ENCODE measurements at regions not wholly inside any gene's neighbourhood (a gene's known extent, or its start where the extent isn't known, plus 50 kb on each side); places are given as distances from the start of the nearest gene placed in this dataset.

DNA sequence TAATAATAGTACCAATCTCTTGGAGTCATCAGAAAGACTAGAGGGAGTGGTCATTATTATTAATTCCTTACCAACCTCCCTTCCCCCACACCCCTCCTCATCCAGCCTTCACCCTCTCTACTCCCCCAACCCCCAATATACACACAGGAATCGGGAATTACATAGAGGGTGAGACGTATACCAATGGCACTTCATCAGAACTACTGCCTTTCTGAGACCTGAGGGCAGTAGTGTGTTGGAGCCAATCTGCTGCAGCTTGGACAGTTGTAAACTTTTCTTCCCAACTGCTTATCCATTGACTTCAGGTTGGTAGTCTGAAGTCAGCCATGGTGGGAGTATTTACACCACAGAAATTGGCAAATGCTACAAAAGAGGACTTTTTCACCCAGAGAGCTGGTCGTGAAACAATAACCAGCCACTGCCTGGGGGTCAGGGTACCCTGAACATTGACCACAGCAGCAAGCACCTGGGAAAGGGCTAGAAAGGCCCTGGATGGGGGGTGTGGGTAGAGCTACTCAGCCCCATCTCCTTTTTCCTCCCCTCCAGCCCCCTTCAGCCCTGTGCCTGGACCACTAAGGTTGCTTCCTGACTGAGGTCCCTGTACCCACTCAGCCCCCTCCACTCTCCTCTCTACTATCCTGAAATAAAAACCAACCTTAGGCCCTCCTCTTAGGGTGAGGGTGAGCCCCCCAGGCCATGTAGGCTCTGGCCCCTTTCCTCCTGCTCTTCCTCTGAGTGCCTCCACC lies 161.5 kb downstream of the MRPL14 start:
- DNase-seq = no peak

DNA sequence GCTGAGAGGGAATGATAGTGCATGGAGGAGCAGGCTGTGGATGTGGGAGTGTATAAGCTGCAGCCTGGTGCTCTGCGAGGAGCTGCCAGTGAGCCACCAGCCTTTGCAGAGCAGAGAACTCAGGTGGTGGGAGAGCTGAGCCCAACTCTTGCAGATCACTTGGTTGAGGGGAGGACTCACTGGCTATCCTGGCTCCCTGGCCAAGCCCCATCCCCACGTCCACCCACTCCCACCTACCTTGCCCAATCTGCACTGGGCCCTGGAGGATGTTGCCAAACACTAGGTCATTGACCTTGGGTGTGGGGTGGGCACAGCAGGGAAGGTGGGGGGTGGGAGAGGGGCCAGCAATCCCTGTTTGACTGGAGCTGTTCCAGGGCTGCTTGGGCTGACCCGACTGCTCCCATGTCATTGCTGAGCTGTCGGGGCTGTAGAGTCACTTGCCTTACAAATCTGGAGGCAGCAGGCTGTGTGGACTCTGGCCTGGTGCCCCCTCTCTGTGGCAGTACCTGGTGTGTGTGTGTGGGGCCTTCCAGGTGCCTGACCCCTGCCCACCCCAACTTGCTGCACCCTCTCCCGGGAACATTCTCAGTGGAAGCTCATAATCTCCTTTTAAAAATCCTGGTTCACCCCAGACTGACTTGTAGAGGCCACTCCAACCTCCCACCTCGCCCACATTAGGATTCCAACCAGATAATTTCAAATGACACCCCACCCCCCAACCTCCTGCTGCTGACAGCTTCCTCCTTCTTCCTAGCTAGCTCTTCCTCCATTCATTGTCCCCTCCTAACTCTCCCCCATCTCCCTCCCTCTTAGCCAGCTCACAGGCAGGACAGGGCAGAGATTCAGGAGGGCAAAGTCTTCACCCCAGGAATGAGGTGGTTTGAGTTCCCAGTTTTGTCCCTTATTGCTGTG lies 162.3 kb downstream of the MRPL14 start:
- no peak for DNase-seq

DNA sequence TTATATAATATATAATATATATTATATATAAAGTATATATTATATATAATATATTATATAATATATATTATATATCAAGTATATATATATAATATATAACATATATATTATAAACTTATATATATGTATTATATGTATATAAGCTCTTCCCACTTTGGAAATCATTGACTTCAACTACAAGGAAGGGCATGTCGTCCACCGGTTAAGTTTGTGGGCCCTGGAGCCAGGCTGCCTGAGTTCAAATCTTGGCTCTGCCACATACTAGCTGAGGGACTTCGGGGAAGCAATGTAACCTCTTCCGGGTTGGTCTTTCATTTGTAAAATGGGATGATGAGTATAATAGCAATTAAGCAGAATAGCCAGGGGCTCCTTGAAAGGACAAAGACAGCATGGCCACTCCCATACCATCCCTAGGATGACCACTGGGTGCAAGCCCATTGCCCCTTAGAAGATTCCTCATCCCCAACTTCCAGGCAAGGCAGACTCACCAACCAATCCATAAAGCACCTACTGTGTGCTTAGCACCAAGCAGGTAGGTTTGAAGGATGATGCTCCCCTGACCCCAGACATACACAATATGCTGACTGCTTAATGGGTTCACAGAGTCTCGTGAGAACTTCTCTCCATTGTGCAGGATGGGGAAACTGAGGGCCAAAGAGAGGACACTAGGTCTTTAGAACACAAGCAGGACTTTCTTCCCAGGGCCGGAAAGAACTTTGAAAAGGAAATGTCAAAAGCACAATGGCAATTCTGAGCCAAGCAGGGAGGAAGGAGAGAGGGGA lies 163.2 kb downstream of the MRPL14 start:
- no peak for DNase-seq

DNA sequence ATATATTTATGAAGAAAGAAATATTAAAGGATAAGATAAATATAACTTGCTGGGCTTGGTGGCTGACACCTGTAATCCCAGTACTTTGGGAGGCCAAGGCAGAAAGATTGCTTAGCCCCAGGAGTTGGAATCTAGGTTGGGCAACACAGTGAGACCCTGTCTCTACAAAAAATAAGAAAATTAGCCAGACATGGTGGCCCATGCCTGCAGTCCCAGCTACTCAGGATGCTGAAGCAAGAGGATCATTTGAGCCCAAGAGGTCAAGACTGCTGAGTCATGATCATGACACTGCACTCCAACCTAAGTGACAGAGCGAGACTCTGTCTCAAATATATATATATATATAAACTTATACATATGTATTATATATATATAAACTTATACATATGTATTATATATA lies 164.0 kb downstream of the MRPL14 start:
- DNase-seq = no peak

DNA sequence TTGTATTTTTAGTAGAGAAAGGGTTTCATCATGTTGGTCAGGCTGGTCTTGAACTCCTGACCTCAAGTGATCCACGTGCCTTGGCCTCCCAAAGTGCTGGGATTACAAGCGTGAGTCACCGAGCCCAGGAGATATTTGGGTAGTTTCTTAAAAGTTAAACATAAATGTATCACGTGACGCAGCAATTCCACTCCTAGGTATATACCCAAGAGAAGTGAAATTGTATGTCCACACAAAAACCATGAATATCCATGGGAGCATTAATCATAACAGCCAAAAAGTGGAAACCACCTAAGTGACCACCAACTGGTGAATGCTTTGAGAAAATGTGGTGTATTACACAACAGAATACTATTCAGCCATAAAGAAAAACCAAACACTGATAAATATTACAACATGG lies 164.8 kb downstream of the MRPL14 start:
- DNase-seq = no peak

DNA sequence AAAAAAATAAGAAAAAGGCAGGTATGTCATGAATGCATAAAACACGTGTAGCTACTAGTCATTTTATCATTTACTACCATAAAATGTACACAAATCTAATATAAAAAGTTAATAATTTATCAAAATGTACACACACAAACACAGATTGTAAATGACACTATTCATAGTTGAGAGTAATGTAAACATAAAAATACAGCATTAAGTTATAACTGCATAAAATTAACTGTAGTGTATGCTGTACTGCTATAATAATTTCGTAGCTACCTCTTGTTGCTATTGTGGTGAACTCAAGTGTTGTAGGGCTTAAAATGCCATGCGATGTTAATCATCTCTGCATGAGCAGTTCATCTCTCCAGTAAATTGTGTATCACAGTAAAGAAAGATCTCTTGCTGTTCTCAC lies 170.0 kb downstream of the MRPL14 start:
- no peak for DNase-seq

DNA sequence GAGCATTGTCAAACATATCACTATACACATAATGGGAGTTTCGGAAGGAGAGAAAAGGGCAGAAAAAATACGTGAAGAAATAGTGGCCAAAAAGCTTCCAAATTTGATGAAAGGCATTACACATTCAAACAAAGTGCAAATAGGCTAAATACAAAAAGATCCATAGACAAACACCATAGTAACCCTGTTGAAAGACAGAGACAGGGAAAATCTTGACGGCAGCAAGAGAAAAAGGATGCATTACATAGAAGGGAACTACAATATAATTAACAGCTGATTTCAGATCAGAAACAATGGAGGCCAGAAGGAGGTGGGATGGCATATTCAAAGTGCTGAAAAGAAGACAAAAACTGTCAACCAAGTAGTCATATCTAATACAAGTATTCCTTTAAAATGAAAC lies 170.8 kb downstream of the MRPL14 start:
- DNase-seq = no peak

DNA sequence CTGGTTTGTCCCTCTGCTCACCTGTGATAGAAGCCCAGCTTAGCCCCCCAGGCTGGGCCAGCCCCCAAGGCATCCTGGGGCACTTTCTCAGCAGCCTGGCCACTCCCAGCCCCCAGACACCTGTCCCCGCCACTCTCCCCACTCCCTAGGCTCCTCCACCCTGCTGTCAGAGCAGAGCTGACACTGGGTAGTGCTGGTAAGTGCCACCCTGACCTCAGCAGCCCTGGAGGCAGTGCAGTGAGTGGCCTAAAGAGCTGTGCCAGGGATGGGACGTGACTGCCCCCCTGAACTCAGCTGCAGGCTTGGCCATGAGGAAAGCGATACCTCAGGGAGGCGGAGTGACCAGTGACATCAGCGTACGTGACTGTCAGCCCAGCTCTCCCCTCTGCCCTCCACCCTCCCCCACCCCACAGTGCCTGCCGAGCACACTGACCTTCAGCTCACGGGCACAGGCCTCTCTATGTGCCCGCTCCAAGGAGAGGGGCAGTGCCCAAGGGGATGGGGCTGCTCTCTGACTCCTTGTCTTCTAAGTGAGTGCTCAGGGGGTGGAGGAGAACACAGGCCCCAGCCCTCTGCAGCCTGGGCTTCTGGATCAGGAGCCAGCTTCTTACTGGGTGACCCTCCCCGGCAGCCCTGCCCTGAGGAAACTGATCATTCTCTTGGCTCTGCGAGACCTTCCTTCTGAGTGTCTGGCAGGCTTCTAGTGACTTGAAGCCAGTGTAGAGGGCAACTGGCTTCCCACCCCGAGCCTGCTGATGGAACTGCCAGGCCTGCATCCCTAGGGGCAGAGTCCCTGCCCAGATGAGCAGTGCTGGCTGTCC lies 172.7 kb downstream of the MRPL14 start:
- no peak for DNase-seq

DNA sequence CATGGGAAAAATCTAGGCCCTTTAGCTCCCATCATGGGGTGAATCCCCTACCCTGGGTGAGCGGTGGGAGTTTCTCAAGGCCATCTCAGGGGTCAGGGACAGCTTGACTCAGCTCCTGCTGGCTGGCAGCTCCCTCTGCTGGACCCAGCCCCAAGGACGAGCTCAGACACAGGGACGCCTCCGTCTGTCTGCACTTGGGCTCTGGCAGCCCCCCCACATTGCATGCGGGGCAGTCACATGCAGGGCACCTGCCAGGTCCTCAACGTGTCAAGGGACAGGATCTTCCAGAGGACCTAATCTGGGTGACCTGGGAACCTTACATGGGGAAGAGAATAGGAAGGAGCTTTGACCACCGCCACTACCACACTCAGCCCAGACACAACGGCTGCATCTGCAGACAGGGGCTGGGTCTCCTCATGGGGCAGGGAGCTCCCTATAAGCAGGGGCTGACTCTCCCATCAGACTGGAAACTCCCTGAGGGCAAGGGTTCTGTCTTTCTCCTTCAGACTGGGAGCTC lies 173.4 kb downstream of the MRPL14 start:
- DNase-seq = no peak

DNA sequence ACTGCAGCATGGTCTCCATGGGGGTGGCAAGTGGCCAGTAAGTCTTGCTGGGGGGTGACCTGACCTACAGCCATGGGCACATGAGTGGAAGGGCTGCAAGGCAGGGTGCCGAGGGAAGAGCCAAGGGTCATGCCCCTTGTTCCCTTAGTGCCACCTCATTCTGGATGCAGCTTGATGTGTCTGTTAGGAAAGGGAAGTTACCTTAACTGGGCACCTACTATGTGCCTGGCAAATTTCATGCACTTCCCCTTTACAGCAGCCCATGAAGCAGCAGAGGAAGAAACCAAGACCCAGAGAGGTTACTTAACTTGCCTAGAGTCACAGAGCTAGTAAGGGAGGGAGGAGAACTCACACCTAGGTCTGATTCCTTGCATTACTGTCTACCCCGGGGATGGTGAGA lies 174.0 kb downstream of the MRPL14 start:
- DNase-seq = no peak

DNA sequence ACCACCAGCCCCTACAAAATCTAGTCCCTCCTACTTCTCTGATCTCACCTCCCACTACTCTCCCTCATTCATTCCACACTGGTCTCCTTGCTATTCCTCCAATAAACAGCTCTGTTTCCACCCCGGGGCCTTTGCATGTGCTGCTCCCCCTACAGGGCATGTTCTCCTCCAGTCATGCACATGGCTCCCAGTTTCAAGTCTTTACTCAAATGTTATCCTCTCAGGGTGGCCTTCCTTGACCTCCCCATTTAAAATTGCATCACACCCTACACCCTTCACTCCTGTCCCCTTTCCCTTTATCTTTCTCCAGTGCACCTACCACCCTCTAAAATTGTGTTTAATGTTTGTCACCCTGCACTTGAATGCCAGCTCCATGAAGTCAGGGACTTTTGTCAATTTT lies 174.5 kb downstream of the MRPL14 start:
- no peak for DNase-seq

DNA sequence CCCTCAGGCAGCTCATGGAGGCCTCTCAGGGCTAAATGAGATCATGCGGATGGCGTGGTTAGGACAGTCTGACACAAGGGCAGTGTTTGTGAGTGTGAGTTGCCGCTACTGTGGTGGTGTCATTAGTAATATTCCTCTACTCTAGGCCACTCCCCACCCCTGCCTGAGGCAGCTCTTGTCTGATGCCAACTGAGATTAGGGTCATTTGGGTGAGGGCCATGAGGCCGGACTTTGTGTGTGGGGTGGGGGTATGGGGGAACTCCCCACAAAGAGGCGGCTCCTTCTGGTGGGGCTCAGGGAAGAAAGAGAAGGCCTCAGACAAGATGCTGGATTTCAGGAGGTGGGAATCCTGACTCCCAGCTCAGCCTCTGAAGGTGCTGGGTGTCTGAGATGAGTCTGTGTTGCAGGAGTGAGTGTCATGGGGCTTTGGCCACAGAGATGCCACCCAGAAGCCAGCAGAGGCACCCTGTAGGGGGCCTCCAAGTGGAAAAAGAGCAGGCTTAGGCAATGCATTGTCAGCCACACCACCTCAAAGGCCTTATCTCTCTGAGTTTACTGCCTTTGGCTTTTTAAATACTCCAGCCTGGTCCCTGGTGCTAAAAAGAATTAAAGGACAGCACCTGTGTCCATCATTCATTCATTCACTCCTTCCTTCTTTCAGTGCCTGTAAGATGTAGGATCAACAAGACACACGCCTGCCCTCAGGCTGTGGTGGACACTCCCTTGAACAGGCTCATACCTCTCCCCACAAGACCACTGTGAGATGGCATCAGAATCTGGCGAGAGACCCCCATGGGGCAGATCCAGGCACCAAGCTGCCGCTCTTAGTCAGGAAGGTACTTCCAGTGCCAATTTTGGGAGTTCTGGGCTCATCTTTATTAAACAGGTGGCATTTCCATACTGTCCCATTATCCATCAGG lies 175.2 kb downstream of the MRPL14 start:
- no peak for DNase-seq

DNA sequence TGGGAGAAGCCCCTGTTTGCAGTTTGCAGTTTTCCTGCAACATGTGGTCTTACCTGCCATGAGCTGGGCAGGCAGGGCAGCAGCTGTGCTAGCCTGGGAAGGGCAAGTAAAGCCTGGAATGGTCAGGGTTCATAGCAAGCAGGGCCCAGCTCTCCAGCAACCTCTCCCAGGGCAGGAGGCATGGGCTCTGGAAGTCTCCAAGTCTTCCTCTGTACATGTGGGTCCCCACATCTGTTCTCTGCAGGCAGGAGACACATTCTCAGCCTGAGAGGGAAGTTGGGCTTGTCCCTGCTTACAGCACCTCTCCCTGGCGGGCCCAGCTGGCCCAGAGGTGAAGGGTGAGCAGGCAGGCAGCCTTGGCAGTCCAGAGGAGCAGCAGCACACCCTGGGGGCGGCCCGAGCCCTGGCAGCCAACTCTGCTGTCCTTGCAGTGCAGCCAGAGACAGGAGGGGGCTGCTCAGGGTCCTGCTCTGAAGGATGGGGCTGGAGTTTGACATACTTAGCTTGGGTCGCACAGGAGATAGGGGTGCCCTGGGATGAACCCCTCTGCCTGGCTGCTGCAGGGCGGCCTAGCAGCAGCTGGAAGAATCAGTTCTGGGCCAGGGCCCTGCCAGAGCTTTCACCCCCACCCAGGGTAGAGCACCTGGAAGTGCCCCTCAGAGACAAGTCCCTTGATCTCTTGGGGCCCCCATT lies 176.0 kb downstream of the MRPL14 start:
- no peak for DNase-seq

DNA sequence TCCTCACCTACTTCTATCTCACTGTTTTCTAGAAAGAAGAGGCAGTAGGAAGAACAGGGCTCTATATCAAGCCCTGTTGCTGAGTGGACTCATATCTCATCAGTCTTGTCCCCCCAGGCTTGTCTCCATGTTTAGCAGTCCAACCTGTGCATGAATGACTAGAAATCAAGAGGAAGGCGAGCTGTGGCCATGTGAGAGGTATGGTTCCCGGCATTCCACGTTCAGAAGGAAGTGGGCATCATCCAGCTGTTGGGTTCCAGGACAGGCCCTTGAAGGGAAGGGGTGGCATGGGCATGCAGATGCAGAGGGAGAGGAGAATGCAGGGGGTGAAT lies 176.6 kb downstream of the MRPL14 start:
- DNase-seq = no peak

DNA sequence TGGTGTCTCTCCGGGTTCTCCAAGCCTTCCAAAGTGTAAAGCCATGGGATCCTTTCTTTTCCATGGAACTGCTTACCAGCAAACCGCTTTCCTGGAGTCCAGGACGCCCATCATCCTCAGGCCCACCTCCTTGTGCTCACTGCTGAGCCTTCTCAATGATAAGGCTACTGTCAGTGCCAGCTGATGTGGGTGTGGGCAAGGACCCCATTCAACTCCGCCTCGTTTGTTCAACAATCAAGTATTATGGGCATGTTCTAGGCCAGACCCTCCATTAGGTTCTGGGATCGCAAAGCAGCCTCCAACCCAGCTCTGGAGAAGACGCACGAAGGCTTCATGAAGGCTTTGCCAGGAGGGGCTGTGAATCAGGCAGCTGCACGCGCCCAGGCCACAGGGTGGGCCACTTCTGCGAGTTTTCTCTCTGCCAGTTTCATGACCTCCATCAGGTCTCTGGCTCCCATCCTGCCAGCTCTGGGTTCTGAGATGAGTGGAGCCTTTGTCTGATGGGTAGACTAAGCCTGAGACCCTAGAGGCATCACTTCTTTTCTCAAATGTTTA lies 177.1 kb downstream of the MRPL14 start:
- DNase-seq = no peak

DNA sequence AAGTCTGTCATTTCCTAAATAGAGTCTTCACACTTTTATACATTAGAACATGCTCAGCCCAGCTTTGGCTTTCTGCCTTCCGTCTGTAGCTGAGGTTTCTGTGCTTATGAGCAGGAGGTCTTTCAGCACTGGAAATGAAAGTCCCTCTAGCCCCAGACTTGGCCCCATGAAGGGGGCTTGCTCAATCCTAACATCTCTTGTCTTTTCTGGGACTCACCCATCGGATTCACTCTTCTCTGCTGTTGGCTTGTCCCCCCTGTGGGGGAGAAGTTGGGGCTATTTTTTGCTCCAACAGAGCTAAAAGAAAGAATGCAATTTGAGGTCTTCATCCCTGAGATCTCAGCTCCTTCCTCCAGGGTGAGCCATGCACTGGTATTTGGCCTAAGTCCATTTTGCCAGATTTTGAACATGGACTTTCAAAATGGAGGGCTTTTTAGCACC lies 177.7 kb downstream of the MRPL14 start:
- DNase-seq = no peak

DNA sequence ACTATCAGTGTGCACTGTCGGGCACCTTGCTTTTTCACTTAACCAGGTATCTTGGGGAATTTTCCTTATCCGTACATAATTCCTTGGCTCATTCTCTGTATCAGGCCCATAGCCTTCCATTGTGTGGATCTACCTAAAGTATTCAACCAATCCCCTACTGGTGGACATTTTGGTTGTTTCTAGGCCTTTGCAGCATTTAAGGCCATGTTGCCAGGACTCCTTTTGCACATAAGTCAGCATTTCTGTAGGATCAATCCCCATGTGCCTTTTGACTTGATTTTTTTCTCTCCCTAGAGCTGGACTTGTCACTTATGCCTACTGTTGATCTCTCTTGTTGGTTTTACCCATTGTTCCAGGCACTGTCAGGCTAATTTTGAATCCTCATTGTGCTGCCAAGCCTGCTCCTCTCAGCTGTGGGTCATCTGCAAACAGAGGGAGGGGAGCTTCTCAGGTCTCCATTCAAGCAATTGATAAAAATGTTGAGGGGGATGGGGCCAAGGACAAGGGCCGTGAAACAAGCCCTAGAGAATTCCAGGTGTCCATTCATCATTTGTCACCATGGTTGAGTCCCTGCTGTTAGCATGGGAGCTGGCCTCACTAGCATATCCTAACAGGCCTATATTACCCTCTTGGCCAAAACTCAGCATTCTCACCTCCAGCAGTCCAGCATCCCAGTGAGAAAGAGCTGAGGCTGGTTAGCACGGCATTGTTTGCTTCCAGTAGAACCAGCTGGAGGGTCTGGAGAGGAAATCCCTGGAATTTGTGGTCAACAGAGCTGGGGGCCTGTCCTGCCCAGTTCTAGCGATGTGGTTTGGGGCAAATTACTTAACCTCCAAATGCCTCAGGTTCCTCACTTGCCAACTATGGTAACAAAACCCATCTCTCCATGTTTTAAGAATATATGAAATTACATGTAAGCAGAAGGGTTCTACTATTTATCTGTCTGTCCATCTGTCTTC lies 178.4 kb downstream of the MRPL14 start:
- no peak for DNase-seq

DNA sequence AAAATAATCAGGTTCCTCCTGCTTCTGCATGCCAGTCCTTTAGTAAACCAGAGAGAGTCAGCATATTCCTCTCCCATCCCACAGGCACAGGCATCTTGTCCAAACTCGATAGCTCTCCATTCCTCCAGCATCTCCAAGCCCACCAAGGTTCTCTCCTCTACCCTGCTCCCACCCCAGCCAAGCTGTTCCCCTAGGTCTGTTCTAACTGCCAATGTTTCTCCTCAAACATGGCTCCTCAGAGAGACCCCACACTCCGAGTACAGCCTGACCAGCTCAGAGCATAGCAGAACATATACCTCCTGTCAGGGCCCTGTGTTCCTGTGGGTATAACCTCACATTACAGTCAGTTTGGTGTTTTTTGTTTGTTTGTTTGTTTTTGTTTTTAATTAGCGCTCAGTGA lies 177.8 kb downstream of the VEGFA start:
- no peak for DNase-seq

Data from NCI-H187 treated with DMSO at 0.1 percent for 48 hours (cell line).